HL-60 (cell line): ENCODE measurements at regions not wholly inside any gene's neighbourhood (a gene's known extent, or its start where the extent isn't known, plus 50 kb on each side); places are given as distances from the start of the nearest gene placed in this dataset.

Experiments used
- POLR2AphosphoS5 ChIP-seq: IDR thresholded peaks from 2 replicates; pipeline ENCODE4 v1.6.1; 2012; ENCODE audit warnings: low read depth
- REST ChIP-seq: IDR thresholded peaks from 2 replicates; pipeline ENCODE4 v1.6.1; 2012; ENCODE audit warnings: low read depth; ENCODE audit not compliant: insufficient replicate concordance
- TF ChIP-seq, protein P1 (sequence below): IDR thresholded peaks from one replicate; pipeline ENCODE4 v1.5.1; 2011; ENCODE audit warnings: low read length, control low read depth, inconsistent platforms; ENCODE audit not compliant: insufficient read depth

- TF ChIP-seq POLR2AphosphoS5 (no peak), REST (no peak)
- TF ChIP-seq, protein P1, sequence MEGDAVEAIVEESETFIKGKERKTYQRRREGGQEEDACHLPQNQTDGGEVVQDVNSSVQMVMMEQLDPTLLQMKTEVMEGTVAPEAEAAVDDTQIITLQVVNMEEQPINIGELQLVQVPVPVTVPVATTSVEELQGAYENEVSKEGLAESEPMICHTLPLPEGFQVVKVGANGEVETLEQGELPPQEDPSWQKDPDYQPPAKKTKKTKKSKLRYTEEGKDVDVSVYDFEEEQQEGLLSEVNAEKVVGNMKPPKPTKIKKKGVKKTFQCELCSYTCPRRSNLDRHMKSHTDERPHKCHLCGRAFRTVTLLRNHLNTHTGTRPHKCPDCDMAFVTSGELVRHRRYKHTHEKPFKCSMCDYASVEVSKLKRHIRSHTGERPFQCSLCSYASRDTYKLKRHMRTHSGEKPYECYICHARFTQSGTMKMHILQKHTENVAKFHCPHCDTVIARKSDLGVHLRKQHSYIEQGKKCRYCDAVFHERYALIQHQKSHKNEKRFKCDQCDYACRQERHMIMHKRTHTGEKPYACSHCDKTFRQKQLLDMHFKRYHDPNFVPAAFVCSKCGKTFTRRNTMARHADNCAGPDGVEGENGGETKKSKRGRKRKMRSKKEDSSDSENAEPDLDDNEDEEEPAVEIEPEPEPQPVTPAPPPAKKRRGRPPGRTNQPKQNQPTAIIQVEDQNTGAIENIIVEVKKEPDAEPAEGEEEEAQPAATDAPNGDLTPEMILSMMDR: no peak
These were observed 202.0 kb downstream of the KATNAL1 start for GRCh38 chr13:30105381-30105780.
